Smooth muscle cell (in vitro differentiated cells): ENCODE measurements at regions not wholly inside any gene's neighbourhood (a gene's known extent, or its start where the extent isn't known, plus 50 kb on each side); places are given as distances from the start of the nearest gene placed in this dataset.
A peak's percentile ranks its signal among the peaks of the same experiment; 100 is the strongest.

ENCODE experiments used
- DNase-seq: peaks from one replicate; lab custom pipeline; 2025; ENCODE audit not compliant: unreplicated experiment; lab: John Stamatoyannopoulos, UW
- H2AFZ ChIP-seq: fragments of 200-600 bp; sonication (generic); 2 replicates; pipeline ENCODE4 v1.6.0; 2016; ENCODE audit warnings: antibody characterized with exemption, low read depth, mild to moderate bottlenecking
- H3F3A ChIP-seq: fragments of 200-600 bp; sonication (generic); 2 replicates; pipeline ENCODE4 v1.6.0; 2017; ENCODE audit warnings: antibody characterized with exemption, low read depth
- H3K27ac ChIP-seq: fragments of 200-600 bp; sonication (generic); 2 replicates; pipeline ENCODE4 v1.5.1; 2016; ENCODE audit warnings: low read depth, mild to moderate bottlenecking
- H3K27me3 ChIP-seq: fragments of 200-600 bp; sonication (generic); 2 replicates; pipeline ENCODE4 v1.6.1; 2016; ENCODE audit warnings: low read depth, mild to moderate bottlenecking
- H3K36me3 ChIP-seq: fragments of 200-600 bp; sonication (generic); 2 replicates; pipeline ENCODE4 v1.5.1; 2016; ENCODE audit warnings: low read depth
- H3K4me1 ChIP-seq: fragments of 200-600 bp; sonication (generic); 2 replicates; pipeline ENCODE4 v1.5.1; 2016; ENCODE audit warnings: low read depth
- H3K4me2 ChIP-seq: fragments of 200-600 bp; sonication (generic); 2 replicates; pipeline ENCODE4 v1.6.0; 2016; ENCODE audit warnings: mild to moderate bottlenecking
- H3K4me3 ChIP-seq: fragments of 200-600 bp; sonication (generic); 2 replicates; pipeline ENCODE4 v1.5.1; 2016; ENCODE audit warnings: mild to moderate bottlenecking
- H3K79me2 ChIP-seq: fragments of 200-600 bp; sonication (generic); 2 replicates; pipeline ENCODE4 v1.6.0; 2016; ENCODE audit warnings: low read depth, mild to moderate bottlenecking
- H3K9ac ChIP-seq: fragments of 200-600 bp; sonication (generic); 2 replicates; pipeline ENCODE4 v1.6.0; 2016; ENCODE audit warnings: low read depth
- H3K9me3 ChIP-seq: fragments of 200-600 bp; sonication (generic); replicated peaks from 2 replicates; pipeline ENCODE4 v1.5.1; 2016; ENCODE audit warnings: low read depth
- H4K20me1 ChIP-seq: fragments of 200-600 bp; sonication (generic); 2 replicates; pipeline ENCODE4 v1.6.0; 2016; ENCODE audit warnings: low read depth
- CTCF ChIP-seq: fragments of 200-600 bp; sonication (generic); IDR thresholded peaks from 2 replicates; pipeline ENCODE4 v1.5.1; 2017; ENCODE audit warnings: borderline replicate concordance, mild to moderate bottlenecking, antibody characterized with exemption; ENCODE audit not compliant: insufficient read depth, poor library complexity, severe bottlenecking
- WGBS: methylation state at CpG from one replicate; pipeline ENCODE4 v1.1.7; 2016; ENCODE audit warnings: low lambda C conversion rate; 5-methylcytosine and 5-hydroxymethylcytosine counted together

- 73% methylated on average over 3 of the region's 3 CpGs for WGBS
- TF ChIP-seq CTCF, result no peak
- H3K36me3 ChIP-seq, result no peaks in the 10 kb centered on the region
- H2AFZ ChIP-seq, result no peak overlapping the region
- H3K27me3 ChIP-seq, result no peaks in the 10 kb centered on the region
- peak overlapping the region; percentile 70 for H3K27ac ChIP-seq
- H3F3A ChIP-seq, result peaks cover under 1% of the 10 kb centered on the region
- no peaks in the 10 kb centered on the region for H3K9me3 ChIP-seq
- H3K79me2 ChIP-seq, result no peaks in the 10 kb centered on the region
- no peak overlapping the region for H3K9ac ChIP-seq
- H3K4me1 ChIP-seq, result no peaks in the 10 kb centered on the region
- no peak for DNase-seq
- H3K4me2 ChIP-seq, result no peak overlapping the region
- no peak overlapping the region for H3K4me3 ChIP-seq
- H4K20me1 ChIP-seq, result no peaks in the 10 kb centered on the region
These were observed 281.7 kb upstream of the PRDM1 start for GRCh38 chr6:105804424-105804823.

- H3K79me2 ChIP-seq, result no peaks in the 10 kb centered on the region
- peak overlapping the region; percentile 1 for H2AFZ ChIP-seq
- no peak overlapping the region for H3K4me3 ChIP-seq
- no peaks in the 10 kb centered on the region for H3K27me3 ChIP-seq
- H4K20me1 ChIP-seq, result no peaks in the 10 kb centered on the region
- H3F3A ChIP-seq, result no peaks in the 10 kb centered on the region
- H3K27ac ChIP-seq, result peak overlapping the region; percentile 70
- WGBS, result 43% methylated on average over 1 of the region's 1 CpG
- no peaks in the 10 kb centered on the region for H3K9me3 ChIP-seq
- H3K9ac ChIP-seq, result no peak overlapping the region
- DNase-seq, result no peak
- H3K4me1 ChIP-seq, result peaks cover 2% of the 10 kb centered on the region
- TF ChIP-seq CTCF, result no peak
- H3K36me3 ChIP-seq, result no peaks in the 10 kb centered on the region
- H3K4me2 ChIP-seq, result peak overlapping the region; percentile 24
These were observed 282.1 kb upstream of the PRDM1 start for GRCh38 chr6:105804000-105804399.

- peak overlapping the region; percentile 24 for H3K4me2 ChIP-seq
- peaks cover 8% of the 10 kb centered on the region for H3K4me1 ChIP-seq
- peak overlapping the region; percentile 70 for H3K27ac ChIP-seq
- no peaks in the 10 kb centered on the region for H3K9me3 ChIP-seq
- H3F3A ChIP-seq, result no peaks in the 10 kb centered on the region
- H4K20me1 ChIP-seq, result no peaks in the 10 kb centered on the region
- H3K79me2 ChIP-seq, result no peaks in the 10 kb centered on the region
- H2AFZ ChIP-seq, result peak overlapping the region; percentile 1
- no peak for TF ChIP-seq CTCF
- H3K4me3 ChIP-seq, result no peak overlapping the region
- WGBS, result 32% methylated on average over 2 of the region's 2 CpGs
- no peak for DNase-seq
- H3K36me3 ChIP-seq, result no peaks in the 10 kb centered on the region
- H3K9ac ChIP-seq, result no peak overlapping the region
- no peaks in the 10 kb centered on the region for H3K27me3 ChIP-seq
These were observed 282.7 kb upstream of the PRDM1 start for GRCh38 chr6:105803442-105803841.

GRCh38 chr6:105802703-105803102 is 283.4 kb upstream of the PRDM1 start:
- H4K20me1 ChIP-seq, result no peaks in the 10 kb centered on the region
- no peak overlapping the region for H3K4me2 ChIP-seq
- H3F3A ChIP-seq, result no peaks in the 10 kb centered on the region
- H3K4me1 ChIP-seq, result peaks cover 9% of the 10 kb centered on the region
- no peak overlapping the region for H3K4me3 ChIP-seq
- WGBS, result 94% methylated on average over 3 of the region's 3 CpGs
- no peak overlapping the region for H3K9ac ChIP-seq
- no peaks in the 10 kb centered on the region for H3K9me3 ChIP-seq
- H3K36me3 ChIP-seq, result no peaks in the 10 kb centered on the region
- H2AFZ ChIP-seq, result no peak overlapping the region
- no peak for DNase-seq
- no peaks in the 10 kb centered on the region for H3K27me3 ChIP-seq
- TF ChIP-seq CTCF, result no peak
- H3K79me2 ChIP-seq, result no peaks in the 10 kb centered on the region
- H3K27ac ChIP-seq, result peak overlapping the region; percentile 22
